H9 (cell line): ENCODE measurements at regions not wholly inside any gene's neighbourhood (a gene's known extent, or its start where the extent isn't known, plus 50 kb on each side); places are given as distances from the start of the nearest gene placed in this dataset.

Experiments used
- DNase-seq: peaks from one replicate; pipeline ENCODE4 v3.0.0-alpha.2; 2017
- H2AFZ ChIP-seq: one replicate; pipeline ENCODE4 v1.6.1; 2013; ENCODE audit warnings: mild to moderate bottlenecking, low read length, control low read depth, moderate library complexity
- H2AK5ac ChIP-seq: 2 replicates; pipeline ENCODE4 v1.6.1; 2013; ENCODE audit warnings: low read length, control low read depth, mixed read lengths; ENCODE audit not compliant: insufficient read length
- H2BK120ac ChIP-seq: one replicate; pipeline ENCODE4 v1.6.1; 2013; ENCODE audit warnings: low read depth, mild to moderate bottlenecking, low read length, control low read depth, inconsistent platforms; ENCODE audit not compliant: poor library complexity, severe bottlenecking
- H2BK12ac ChIP-seq: 2 replicates; pipeline ENCODE4 v1.6.1; 2013; ENCODE audit warnings: low read length, control low read depth, mixed read lengths, low read depth; ENCODE audit not compliant: insufficient read length
- H2BK15ac ChIP-seq: 2 replicates; pipeline ENCODE4 v1.6.1; 2013; ENCODE audit warnings: low read depth, low read length, control low read depth
- H2BK20ac ChIP-seq: one replicate; pipeline ENCODE4 v1.6.1; 2013; ENCODE audit warnings: low read depth, mild to moderate bottlenecking, low read length, control low read depth, inconsistent platforms; ENCODE audit not compliant: poor library complexity, severe bottlenecking
- H2BK5ac ChIP-seq: 2 replicates; pipeline ENCODE4 v1.6.1; 2013; ENCODE audit warnings: low read length, control low read depth, mixed read lengths; ENCODE audit not compliant: insufficient read length
- H3K14ac ChIP-seq: 2 replicates; pipeline ENCODE4 v1.6.1; 2013; ENCODE audit warnings: low read length, control low read depth; ENCODE audit not compliant: insufficient read depth
- H3K18ac ChIP-seq: 2 replicates; pipeline ENCODE4 v1.6.1; 2013; ENCODE audit warnings: low read depth, mild to moderate bottlenecking, mixed read lengths, low read length, control low read depth; ENCODE audit not compliant: insufficient read length
- H3K23ac ChIP-seq: 2 replicates; pipeline ENCODE4 v1.6.1; 2013; ENCODE audit warnings: low read length, control low read depth, mixed read lengths, low read depth; ENCODE audit not compliant: insufficient read length
- H3K23me2 ChIP-seq: 2 replicates; pipeline ENCODE4 v1.6.1; 2013; ENCODE audit warnings: low read depth, mild to moderate bottlenecking, mixed read lengths, low read length, control low read depth; ENCODE audit not compliant: insufficient read length, poor library complexity, severe bottlenecking
- H3K27ac ChIP-seq: 2 replicates; pipeline ENCODE4 v1.5.1; 2013; ENCODE audit warnings: low read length, control low read depth, mixed read lengths, low read depth; ENCODE audit not compliant: insufficient read length
- H3K27me3 ChIP-seq: 2 replicates; pipeline ENCODE4 v1.6.1; 2013; ENCODE audit warnings: low read length, control low read depth, inconsistent platforms; ENCODE audit not compliant: insufficient read depth
- H3K4ac ChIP-seq: 2 replicates; pipeline ENCODE4 v1.6.1; 2013; ENCODE audit warnings: low read depth, mild to moderate bottlenecking, control low read depth, inconsistent platforms, low read length, moderate library complexity
- H3K4me1 ChIP-seq: 2 replicates; pipeline ENCODE4 v1.6.1; 2013; ENCODE audit warnings: low read length, control low read depth, inconsistent platforms; ENCODE audit not compliant: insufficient read depth
- H3K4me2 ChIP-seq: 2 replicates; pipeline ENCODE4 v1.6.1; 2013; ENCODE audit warnings: low read length, control low read depth, mixed read lengths; ENCODE audit not compliant: insufficient read length, insufficient read depth
- H3K56ac ChIP-seq: 2 replicates; pipeline ENCODE4 v1.6.1; 2013; ENCODE audit warnings: low read depth, mild to moderate bottlenecking, mixed read lengths, low read length, control low read depth; ENCODE audit not compliant: insufficient read length
- H3K79me1 ChIP-seq: 2 replicates; pipeline ENCODE4 v1.6.1; 2013; ENCODE audit warnings: low read depth, mild to moderate bottlenecking, moderate library complexity, low read length, control low read depth, inconsistent platforms; ENCODE audit not compliant: insufficient read depth, poor library complexity, severe bottlenecking
- H3K79me2 ChIP-seq: 2 replicates; pipeline ENCODE4 v1.6.1; 2013; ENCODE audit warnings: low read length, control low read depth, inconsistent platforms; ENCODE audit not compliant: insufficient read depth
- H3K9ac ChIP-seq: 2 replicates; pipeline ENCODE4 v1.6.1; 2013; ENCODE audit warnings: low read length, control low read depth, mixed read lengths; ENCODE audit not compliant: insufficient read length; ENCODE audit errors: extremely low read depth
- H3K9me3 ChIP-seq: one replicate; pipeline ENCODE4 v1.6.1; 2013; ENCODE audit warnings: low read depth, low read length, inconsistent platforms; ENCODE audit not compliant: control insufficient read depth
- H3T11ph ChIP-seq: one replicate; pipeline ENCODE4 v1.6.1; 2013; ENCODE audit warnings: mild to moderate bottlenecking, low read length, control low read depth, inconsistent platforms
- H4K20me1 ChIP-seq: one replicate; pipeline ENCODE4 v1.6.1; 2013; ENCODE audit not compliant: control insufficient read depth, insufficient read length, insufficient read depth
- H4K5ac ChIP-seq: 2 replicates; pipeline ENCODE4 v1.6.1; 2013; ENCODE audit warnings: low read depth, mild to moderate bottlenecking, mixed read lengths, low read length, control low read depth; ENCODE audit not compliant: insufficient read length
- H4K8ac ChIP-seq: replicated peaks from 2 replicates; pipeline ENCODE4 v1.6.1; 2013; ENCODE audit warnings: low read length, control low read depth, mixed read lengths, low read depth; ENCODE audit not compliant: insufficient read length
- H4K91ac ChIP-seq: 2 replicates; pipeline ENCODE4 v1.6.1; 2013; ENCODE audit warnings: low read depth, mild to moderate bottlenecking, moderate library complexity, mixed read lengths, low read length, control low read depth; ENCODE audit not compliant: insufficient read length
- H3K27ac Mint-ChIP-seq, 3 experiments: 2 replicates in 2 of 3; 3 replicates in 1 of 3; pipeline ENCODE4 v1.8.0; 2020 to 2021; ENCODE audit warnings: mixed read lengths in 3 of 3, mild to moderate bottlenecking in 1 of 3, moderate library complexity in 1 of 3
- H3K27me3 Mint-ChIP-seq: 2 replicates; pipeline ENCODE4 v1.8.0; 2021; ENCODE audit warnings: low read depth, mild to moderate bottlenecking, moderate library complexity, mixed read lengths
- H3K36me3 Mint-ChIP-seq, 3 experiments: 2 replicates in 2 of 3; 3 replicates in 1 of 3; pipeline ENCODE4 v1.8.0; 2020 to 2021; ENCODE audit warnings: low read depth in 3 of 3, mixed read lengths in 3 of 3; ENCODE audit not compliant: insufficient read depth in 1 of 3
- H3K4me1 Mint-ChIP-seq, 2 experiments: 2 replicates each; pipeline ENCODE4 v1.8.0; 2020; ENCODE audit warnings: mixed read lengths in 2 of 2
- H3K4me3 Mint-ChIP-seq, 2 experiments: 2 replicates in 1 of 2; 3 replicates in 1 of 2; pipeline ENCODE4 v1.8.0; 2020 to 2021; ENCODE audit warnings: mild to moderate bottlenecking in 2 of 2, mixed read lengths in 2 of 2, moderate library complexity in 1 of 2
- H3K9me3 Mint-ChIP-seq, 2 experiments: 2 replicates in 1 of 2; 3 replicates in 1 of 2; pipeline ENCODE4 v1.8.0; 2020; ENCODE audit warnings: mild to moderate bottlenecking in 2 of 2, mixed read lengths in 2 of 2, moderate library complexity in 1 of 2
- WGBS: extraction: QIAGEN DNeasy Blood & Tissue Kit; methylation state at CpG from one replicate; pipeline ENCODE4 v1.1.7; 2013; ENCODE audit warnings: missing lambda C conversion rate, low lambda C conversion rate, mixed read lengths; ENCODE audit not compliant: insufficient read length; ENCODE audit errors: extremely low coverage; 5-methylcytosine and 5-hydroxymethylcytosine counted together
- TF ChIP-seq, protein P1 (sequence below): fragments of 200-600 bp; sonication (generic); conservative IDR thresholded peaks from 3 replicates; pipeline ENCODE4 v1.8.0; 2021; ENCODE audit warnings: antibody characterized with exemption, mild to moderate bottlenecking

DNA sequence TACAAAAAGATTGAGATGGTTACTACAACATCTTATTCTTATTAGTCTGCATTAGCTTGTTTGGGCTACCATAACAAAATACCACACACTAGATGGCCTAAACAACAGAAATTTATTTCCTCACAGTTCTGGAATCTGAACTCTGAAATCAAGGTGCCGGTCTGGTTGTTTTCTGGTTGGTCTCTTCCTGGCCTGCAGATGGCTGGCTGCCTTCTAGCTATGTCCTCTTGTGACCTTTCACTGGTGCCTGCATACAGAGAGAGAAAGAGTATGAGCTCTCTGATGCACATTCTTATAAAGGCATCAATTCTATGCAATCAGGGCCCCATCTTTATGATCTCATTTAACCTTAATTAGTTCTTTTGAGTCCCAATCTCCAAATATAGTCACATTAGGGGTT is 696.5 kb downstream of the TDRD15 start:
- H2BK20ac ChIP-seq, result no peak overlapping the region
- Mint-ChIP-seq H3K9me3 (no peaks in the 10 kb centered on the region), H3K4me3 (no peak overlapping the region), H3K27ac (no peak overlapping the region; a peak in 1 of 7 replicates), H3K27me3 (no peaks in the 10 kb centered on the region), H3K4me1 (peaks cover 35% of the 10 kb centered on the region in 2 experiments), H3K36me3 (no peaks in the 10 kb centered on the region; a peak in 1 of 7 replicates)
- H3K4me1 ChIP-seq, result peaks cover 5% of the 10 kb centered on the region; the same call in 1 of the 2 replicates
- no peak overlapping the region for H2AK5ac ChIP-seq
- H3K18ac ChIP-seq, result no peak overlapping the region
- H3K27ac ChIP-seq, result no peak overlapping the region
- H2BK12ac ChIP-seq, result no peak overlapping the region
- WGBS, result no CpG with 5 or more reads among the region's 1 CpG
- H3K4ac ChIP-seq, result no peak overlapping the region
- no peak overlapping the region for H2BK120ac ChIP-seq
- no peaks in the 10 kb centered on the region for H3K27me3 ChIP-seq
- H4K20me1 ChIP-seq, result no peaks in the 10 kb centered on the region
- no peaks in the 10 kb centered on the region for H3K79me1 ChIP-seq
- H2BK5ac ChIP-seq, result no peak overlapping the region
- H4K5ac ChIP-seq, result no peak overlapping the region
- no peaks in the 10 kb centered on the region for H3K9me3 ChIP-seq
- H2BK15ac ChIP-seq, result no peak overlapping the region
- no peak overlapping the region for H3K9ac ChIP-seq
- H2AFZ ChIP-seq, result no peak overlapping the region
- H3K56ac ChIP-seq, result no peak overlapping the region
- TF ChIP-seq, protein P1, sequence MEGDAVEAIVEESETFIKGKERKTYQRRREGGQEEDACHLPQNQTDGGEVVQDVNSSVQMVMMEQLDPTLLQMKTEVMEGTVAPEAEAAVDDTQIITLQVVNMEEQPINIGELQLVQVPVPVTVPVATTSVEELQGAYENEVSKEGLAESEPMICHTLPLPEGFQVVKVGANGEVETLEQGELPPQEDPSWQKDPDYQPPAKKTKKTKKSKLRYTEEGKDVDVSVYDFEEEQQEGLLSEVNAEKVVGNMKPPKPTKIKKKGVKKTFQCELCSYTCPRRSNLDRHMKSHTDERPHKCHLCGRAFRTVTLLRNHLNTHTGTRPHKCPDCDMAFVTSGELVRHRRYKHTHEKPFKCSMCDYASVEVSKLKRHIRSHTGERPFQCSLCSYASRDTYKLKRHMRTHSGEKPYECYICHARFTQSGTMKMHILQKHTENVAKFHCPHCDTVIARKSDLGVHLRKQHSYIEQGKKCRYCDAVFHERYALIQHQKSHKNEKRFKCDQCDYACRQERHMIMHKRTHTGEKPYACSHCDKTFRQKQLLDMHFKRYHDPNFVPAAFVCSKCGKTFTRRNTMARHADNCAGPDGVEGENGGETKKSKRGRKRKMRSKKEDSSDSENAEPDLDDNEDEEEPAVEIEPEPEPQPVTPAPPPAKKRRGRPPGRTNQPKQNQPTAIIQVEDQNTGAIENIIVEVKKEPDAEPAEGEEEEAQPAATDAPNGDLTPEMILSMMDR, result no peak
- H3K23me2 ChIP-seq, result no peaks in the 10 kb centered on the region
- no peak overlapping the region for H4K8ac ChIP-seq
- no peaks in the 10 kb centered on the region for H3K79me2 ChIP-seq
- H3K4me2 ChIP-seq, result no peak overlapping the region
- no peak for DNase-seq
- H3T11ph ChIP-seq, result no peak overlapping the region
- H4K91ac ChIP-seq, result no peak overlapping the region
- H3K14ac ChIP-seq, result no peak overlapping the region
- no peak overlapping the region for H3K23ac ChIP-seq
